ENCODE measurements at regions not wholly inside any gene's neighbourhood (a gene's known extent, or its start where the extent isn't known, plus 50 kb on each side); places are given as distances from the start of the nearest gene placed in this dataset.

DNA sequence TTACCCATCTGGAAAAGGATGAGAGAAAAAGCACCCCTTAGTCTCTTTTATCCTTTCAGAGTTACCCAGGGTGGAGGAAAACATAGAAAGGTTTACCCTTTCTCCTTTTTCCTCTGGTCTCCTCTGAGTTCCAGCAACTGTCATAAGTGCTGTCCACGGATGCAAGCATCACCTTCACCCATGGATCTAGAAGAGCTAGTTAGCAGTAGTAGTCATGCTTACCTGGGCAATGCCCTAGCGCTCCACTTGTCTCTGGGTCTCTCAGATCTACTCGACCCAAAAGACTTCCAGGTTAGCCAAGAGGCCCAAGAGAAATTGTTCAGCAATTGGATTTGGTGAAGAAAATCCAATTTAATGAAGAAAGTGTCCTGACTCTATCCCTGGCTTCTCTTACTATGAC, 656.2 kb upstream of the PTPRD start:
- intact Hi-C loops (cut with DNase I): no loop called here
- DNase-seq: no peak

DNA sequence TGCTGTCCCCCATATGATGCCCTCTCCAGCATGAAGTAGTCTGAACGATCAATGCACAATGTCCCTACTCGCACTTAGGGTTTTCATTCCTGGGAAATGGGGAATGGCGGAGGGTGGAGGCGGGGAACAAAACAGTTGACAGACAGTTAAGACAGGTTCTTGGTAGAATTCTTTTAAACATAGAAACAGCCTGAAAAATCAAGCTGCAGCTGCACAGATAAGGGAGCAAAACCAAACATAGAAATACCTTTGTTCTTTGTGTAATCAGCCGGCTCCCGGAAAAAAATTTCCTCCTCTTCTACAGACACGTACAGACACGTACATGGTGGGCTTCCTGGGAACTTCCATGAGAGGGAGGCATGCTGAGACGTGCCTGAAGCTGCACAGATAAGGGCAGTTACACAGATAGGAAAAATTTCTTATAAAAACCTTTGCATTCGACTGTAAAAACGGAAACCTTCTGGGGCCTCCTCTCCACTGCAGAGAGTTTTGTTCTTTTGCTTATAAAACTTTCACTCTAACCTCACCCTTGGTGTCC, 662.4 kb upstream of the PTPRD start:
- intact Hi-C loops (cut with DNase I): no loop called here
- no peak for DNase-seq

DNA sequence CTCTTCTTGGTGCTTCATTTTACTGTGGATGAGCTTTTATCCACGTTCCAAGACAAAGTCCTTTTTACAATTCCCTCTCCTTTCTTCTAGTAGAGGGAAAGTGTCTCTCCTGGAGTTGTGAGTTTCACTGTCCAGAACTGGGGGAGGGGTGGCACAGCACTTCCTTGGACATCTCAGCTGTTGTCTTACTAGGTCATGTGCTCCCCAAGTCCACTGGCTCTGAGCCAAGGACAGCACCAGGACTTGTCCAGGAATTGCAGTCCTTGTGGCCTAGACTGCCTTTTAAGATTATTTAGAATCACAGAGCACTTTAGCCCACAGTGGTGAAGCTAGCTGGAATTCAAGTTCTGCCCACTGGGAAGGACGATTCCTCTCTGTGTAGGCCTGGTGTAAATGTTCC, 700.2 kb upstream of the PTPRD start:
- intact Hi-C loops (cut with DNase I): no loop called here
- DNase-seq: peak in 1 of 10 donors; percentile 49

DNA sequence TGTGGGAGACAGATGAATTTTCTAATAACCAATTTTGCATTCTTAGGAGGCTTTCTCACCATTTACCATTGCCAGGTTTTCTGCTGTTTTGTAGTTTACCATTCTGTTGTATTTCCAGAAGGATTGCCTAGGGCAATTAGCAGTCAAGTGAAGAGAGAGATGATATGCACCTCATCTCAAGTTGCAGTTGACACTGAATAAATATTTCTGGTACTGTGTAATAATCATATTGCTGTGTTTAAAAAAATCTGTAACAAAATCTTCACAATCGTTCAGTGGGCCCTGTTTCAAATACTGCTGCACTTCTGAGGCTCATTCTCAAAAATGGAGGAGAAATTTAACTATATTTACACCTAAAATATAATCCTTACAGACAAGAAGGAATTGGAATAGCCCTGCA, 706.1 kb upstream of the PTPRD start:
- no peak for DNase-seq
- intact Hi-C loops (cut with DNase I): loop anchor here (2.0 kb wide), 1 partner anchor 952 kb away; no protein-coding TSS in a partner anchor

DNA sequence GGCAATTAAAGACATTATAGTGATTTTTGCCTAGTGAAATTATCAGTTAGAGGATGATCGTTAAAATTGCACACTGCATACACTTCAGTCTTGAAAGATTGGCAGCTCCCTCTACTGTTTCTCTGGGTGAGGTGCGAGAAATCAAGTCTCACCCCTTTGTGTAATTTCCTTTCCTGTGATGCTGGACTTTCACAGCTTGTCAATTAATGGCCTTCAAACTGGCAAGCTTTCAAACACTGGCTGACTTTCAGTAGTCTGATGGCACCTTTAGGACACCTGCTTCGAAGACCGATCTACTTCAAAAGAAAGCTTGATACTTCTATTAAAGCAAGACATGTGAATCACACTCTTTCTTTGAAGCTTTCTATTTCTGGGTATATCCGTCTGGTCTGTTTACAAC, 706.7 kb upstream of the PTPRD start:
- peak in 1 of 10 donors; percentile 16 for DNase-seq
- intact Hi-C loops (cut with DNase I): loop anchor here (2.0 kb wide), 1 partner anchor 953 kb away; no protein-coding TSS in a partner anchor

DNA sequence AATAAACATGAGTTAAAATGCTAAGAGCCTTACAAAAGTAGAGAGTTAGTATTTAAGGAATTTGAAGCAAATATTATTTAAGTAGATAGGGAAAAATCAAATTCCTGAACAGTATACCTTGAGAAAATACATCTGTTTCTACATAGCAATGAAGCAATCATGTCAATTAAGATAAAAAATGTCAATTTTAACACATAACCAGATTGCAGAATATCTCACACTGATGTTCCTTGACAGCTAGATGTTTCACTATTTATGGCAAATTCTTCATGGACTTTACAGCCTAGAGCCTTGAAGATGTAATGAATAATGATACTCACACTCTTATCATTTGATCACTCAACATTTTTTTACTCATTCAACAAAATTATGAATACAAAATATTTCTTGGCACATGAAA, 708.2 kb upstream of the PTPRD start:
- intact Hi-C loops (cut with DNase I): no loop called here

DNA sequence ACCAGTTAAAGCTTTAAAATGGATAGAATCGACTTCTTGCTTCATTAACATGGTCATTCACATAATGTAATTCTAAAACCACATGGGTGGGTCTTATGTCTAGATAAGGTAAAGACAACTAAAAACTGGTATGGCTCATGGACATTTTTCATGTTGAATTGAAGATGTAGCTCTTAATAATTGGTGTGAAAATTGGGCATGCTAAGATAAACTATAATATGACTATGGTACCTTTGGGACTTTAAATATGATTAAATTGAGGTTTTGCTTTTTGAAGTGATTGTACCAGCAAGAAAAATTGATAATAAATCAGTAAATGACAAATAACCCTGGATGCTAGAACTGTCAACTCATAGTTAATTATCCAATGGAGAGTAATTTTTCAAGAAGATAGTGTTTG, 710.7 kb upstream of the PTPRD start:
- DNase-seq: no peak
- intact Hi-C loops (cut with DNase I): no loop called here

More for the DNA sequence above, 708.2 kb upstream of the PTPRD start:
- DNase-seq: no peak

DNA sequence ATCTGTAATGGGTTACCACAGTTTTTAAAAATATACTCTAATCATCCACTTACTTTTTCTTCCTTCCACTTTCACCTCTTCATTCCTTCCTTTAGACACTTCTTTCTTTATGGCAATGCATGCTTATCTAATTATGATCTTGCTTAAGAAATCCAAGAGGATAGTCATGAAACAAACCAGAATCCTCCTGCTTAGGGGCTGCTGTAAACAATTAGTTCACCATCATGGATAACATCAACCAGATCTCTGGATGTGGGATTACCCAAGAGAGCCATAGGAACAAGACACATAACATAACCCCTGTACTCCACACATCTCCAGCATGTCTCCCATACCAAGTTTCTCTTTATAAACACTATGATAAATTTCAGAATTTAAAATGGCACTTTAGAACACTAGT, 713.4 kb upstream of the PTPRD start:
- intact Hi-C loops (cut with DNase I): no loop called here
- no peak for DNase-seq

DNA sequence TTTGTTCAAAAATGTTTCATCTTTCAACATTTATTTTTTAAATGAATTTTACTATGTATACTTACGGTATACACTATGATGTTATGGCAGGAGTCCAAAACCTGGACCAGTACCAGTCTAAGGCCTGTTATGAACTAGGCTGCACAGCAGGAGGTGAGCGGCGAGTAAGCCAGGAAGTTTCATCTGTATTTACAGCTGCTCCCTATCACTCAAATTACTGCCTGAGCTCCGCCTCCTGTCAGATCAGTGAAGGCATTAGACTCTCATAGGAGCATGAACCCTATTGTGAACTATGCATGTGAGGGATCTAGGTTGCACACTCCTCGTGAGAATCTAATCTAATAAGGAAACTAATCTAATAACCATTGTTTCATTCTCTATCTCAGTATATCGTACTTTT, 715.5 kb upstream of the PTPRD start:
- no peak for DNase-seq
- intact Hi-C loops (cut with DNase I): no loop called here

DNA sequence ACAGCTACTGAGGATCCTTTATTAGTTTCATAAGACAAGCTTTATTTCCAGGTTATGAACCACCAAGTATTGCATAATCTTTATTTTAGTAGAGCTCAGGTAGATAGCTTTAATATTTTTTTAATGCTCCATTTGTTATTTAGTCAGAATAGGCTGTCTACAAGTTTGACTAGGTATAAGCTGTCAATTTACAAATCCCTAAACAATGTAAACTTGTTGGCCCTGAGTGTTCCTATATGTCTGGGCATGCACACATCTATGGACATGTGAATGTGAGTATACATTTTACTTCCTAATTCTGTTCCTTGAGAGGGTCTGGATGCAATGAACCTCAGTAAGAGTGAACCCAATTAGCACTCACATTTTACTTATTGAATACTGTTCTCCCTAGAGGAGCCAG, 722.2 kb upstream of the PTPRD start:
- intact Hi-C loops (cut with DNase I): no loop called here
- no peak for DNase-seq

DNA sequence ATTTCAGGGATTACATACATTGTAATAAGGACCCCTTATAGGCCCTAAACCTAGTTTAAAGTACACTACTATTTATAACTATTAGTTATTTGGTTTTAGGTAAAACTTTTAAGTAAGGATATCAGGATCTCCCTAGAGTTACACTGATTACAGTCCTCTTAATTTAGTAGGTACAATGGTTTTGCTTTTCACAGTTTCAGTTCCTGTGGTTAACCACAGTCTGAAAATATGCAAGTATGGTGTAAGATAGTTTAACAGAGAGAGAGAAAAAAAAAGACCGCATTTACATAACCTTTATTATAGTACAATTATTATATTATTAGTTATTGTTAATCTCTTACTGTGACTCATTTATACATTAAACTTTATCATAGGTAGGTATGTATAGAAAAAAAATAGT, 725.3 kb upstream of the PTPRD start:
- intact Hi-C loops (cut with DNase I): no loop called here
- DNase-seq: no peak

DNA sequence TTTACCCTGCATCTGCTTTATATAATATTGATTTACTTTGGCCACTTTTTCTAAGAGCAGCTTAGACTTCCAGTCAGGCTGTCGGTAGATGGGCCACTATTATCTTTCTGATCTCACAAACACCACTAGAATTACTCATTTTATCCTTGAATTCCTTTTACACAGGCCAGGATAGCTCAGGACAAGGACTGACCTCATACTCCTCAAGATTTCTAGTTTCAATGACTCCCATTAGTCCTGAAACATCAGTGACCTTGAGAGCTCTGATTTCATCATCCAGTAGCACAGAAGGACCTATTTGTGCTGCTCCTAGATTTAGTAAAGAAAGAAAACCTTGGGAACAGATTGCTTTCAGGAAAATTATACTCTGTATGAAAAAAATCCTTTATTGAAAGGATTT, 727.9 kb upstream of the PTPRD start:
- DNase-seq: no peak
- intact Hi-C loops (cut with DNase I): no loop called here

DNA sequence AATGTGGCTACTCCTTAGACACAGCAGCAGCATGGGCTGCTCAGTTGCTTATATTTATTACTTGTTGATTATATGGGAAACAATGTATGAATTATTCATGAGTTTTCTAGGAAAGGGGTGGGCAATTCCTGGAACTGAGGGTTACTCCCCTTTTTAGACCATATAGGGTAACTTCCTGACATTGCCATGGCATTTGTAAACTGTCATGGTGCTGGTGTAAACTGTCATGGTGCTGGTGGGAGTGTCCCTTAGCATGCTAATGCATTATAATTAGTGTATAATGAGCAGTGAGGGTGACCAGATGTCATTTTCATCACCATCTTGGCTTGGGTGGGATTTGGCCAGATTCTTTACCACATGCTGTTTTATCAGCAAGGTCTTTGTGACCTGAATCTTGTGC, 734.6 kb upstream of the PTPRD start:
- intact Hi-C loops (cut with DNase I): no loop called here
- DNase-seq: no peak

DNA sequence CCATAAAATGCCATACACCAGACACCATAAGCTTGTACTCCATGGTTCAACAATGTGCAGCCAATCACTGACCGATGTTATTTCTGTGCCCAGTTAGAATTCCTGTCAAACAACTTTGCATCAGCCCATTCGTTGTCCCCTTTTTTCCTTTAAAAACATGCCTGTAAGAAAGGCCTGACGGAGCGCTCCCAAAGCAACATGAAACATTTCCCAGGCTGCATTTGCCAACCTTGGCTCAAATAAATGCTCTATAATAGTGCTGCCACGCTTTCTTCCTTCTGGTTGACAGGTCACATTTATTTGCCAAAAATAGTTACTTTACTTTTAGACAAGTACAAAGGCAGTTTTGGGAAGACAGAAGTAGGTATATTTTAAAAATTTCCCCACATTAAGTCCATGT, 735.6 kb upstream of the PTPRD start:
- intact Hi-C loops (cut with DNase I): no loop called here
- no peak for DNase-seq

DNA sequence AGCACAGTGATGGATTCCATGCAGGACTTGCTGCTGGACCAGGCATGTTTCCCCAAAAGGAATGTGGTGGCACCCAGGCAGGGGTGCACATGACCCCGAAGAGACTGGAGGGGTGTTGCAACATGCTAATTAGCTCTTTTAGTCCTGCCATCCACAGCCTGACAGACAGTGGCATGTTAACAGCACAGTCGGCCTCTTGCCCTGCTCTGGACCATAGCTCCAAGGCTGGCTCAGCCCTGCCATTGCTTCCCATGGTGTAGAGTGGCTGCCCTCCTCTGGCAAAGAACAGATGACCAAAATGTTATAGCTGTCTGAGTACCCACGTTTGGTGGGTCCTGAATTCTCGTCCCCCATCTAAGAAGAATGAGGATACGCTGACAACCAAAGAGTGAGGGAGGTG, 736.4 kb upstream of the PTPRD start:
- DNase-seq: peak in 2 of 10 donors; percentile 49 to 64
- intact Hi-C loops (cut with DNase I): no loop called here

DNA sequence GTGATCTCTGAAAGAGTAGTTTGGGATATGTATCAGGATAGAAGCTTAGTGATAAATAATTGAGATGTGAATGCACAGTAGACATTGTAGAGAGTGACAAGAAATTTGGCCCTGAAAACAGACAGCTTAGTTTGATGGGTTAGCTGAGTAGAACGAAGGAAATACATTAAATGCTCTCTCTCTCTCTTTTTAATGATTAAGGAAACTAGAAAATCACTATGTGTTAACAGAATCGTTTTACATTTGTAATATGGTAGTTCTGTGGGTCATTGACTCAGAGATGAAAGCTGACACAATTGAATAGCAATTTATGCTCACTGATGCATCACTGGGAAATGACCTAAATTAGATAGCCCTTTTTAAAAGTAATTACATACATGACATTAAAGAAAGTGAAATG, 739.8 kb upstream of the PTPRD start:
- intact Hi-C loops (cut with DNase I): no loop called here
- DNase-seq: no peak

DNA sequence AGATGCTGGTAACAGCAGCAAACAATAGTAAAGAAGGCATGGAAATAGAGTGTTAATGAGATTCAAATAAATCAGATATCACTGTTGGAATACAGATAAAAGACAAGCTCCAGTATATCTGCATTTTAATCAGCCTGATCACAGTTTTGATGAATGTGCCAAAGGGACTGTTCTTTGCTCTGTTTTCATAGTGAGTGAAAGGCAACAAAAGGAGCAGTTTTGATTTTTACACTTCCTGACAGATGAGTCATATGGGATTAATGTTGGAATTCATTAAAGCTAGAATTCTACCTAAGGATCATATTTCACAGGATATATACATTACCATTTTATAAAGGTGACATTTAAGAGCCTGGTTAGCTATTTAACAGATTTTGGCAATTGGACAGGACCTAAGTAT, 743.3 kb upstream of the PTPRD start:
- intact Hi-C loops (cut with DNase I): no loop called here
- DNase-seq: no peak

DNA sequence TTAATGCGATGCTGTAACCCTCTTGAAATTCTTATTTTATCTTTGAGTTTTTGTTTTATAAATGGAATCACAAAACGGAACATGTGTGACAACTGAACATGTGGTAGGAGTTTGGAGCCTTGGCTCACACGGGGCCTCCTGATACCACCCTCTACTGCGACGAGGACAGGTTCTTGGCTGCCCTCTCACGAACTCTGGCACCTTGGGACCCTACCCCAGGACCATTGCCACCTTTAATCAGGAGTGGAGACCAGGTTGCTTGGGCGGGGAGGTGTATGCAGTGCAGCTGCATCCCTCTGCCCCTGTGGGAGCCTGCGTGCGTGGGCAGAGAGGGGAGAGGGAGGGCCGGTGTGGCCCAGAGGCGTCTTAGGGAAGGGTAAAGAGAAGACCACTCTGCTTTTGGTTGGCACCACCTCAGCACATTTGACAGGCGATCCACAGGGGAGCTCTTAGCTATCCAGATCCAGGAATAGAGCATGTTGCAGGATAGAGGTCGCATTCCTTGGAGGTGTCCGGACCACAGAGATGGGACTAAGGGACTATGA, 753.9 kb upstream of the PTPRD start:
- peak in 2 of 10 donors; percentile 30 to 41 for DNase-seq
- intact Hi-C loops (cut with DNase I): no loop called here

DNA sequence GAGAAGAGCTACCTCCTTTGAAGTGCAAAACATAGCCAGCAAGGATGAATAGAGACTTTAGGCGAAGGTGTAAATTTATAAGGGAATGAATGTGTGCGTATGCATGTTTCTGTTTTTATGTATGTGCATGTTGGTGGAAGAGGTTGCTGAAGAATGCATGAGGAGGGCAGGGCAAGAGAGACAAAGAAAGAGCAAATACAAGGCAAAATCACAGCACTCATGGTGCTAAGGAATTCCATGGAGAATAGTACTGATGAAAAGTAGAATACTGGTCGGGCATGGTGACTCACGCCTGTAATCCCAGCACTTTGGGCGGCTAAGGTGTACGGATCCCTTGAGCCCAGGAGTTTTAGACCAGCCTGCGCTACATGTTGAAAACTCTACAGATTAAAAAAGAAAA, 762.1 kb upstream of the PTPRD start:
- intact Hi-C loops (cut with DNase I): no loop called here
- no peak for DNase-seq

DNA sequence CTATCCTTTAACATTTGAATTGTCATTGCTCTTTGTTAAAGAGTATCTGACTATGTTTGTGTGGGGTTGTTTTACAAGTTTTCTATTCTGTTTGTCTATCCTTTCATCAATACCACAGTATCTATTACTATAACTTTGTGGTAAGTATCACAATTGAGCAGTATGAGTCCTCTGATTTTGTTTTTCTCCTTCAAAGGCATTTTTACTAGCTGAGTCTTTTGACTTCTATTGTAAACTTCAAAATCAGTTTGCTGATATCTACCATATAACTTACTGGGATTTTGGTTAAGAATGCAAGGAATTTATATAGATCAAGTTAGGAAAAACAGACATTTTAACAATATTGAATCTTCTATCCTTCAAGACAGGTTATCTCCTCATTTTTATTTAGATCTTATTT, 789.8 kb upstream of the PTPRD start:
- no peak for DNase-seq
- intact Hi-C loops (cut with DNase I): no loop called here

DNA sequence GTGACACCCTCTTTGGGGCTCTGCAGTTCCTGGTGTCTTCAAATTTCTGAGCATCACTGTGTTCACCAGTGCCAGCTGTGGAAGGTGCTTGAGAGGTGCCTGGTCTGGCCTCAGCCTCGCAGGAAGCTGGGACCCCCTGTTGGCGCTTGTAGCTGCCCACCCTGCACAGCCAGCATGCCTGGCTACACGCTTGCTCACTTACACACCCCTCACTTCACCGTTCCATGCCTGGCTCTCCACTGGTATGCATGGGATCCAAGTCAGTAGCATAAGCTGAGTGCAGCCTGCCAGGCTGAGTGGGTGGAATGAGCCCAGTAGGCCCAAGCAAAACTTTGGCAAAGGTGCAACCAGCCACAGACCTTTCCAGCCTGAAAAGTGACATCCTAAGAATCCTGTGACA, 801.4 kb upstream of the PTPRD start:
- peak in 2 of 10 donors; percentile 57 to 69 for DNase-seq

DNA sequence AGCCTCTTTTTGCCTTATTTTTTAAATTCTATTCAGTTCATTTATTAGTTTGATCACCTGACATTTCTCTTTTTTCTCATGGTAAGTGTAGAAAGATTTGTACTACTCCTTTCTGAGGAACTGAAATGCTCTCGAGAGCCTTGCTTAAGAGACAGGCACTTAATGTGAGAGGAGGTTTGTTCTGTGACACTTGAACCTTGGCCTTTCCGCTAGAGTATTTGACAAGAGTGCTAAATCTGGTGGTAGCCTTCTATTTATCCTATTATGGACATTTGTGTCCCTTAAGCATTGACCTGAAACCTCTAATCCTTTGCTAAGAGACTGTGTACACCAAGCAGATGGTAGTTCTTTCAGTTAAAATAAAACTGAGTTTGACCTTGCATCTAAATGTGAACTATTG, 805.0 kb upstream of the PTPRD start:
- no peak for DNase-seq
- intact Hi-C loops (cut with DNase I): no loop called here

More for the DNA sequence above, 801.4 kb upstream of the PTPRD start:
- intact Hi-C loops (cut with DNase I): no loop called here

DNA sequence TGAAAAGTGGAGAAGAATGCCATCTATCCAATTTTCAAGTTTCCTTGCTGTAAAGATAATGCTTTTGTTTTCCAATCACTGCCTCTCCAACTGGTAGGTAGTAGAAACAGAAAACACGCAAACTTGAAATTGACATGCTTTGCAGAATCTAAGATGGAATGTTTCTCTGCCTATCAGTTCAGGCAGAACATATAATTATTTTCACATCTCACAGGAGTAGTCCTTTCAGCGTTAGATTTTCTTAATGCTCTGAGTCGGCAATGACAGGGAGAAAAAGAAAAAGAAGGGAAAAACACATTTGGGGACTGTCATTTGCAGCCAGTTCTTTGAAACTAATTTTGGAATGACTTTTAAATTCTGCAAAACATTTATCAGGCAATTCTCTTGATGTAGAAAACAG, 818.7 kb upstream of the PTPRD start:
- intact Hi-C loops (cut with DNase I): no loop called here
- no peak for DNase-seq
